NCI-H1436 (cell line): ENCODE measurements at regions not wholly inside any gene's neighbourhood (a gene's known extent, or its start where the extent isn't known, plus 50 kb on each side); places are given as distances from the start of the nearest gene placed in this dataset.
"Not testable (repeated sequence)": the region's sequence is repeated elsewhere in the genome, so short reads cannot be mapped to it uniquely, and the experiment has no call there.

Experiments used
- DNase-seq: peaks from one replicate; lab custom pipeline; 2025; lab: John Stamatoyannopoulos, UW

- DNase-seq, result no peak
These were observed 187.6 kb upstream of the TNC start for GRCh38 chr9:115305543-115305942.

DNA sequence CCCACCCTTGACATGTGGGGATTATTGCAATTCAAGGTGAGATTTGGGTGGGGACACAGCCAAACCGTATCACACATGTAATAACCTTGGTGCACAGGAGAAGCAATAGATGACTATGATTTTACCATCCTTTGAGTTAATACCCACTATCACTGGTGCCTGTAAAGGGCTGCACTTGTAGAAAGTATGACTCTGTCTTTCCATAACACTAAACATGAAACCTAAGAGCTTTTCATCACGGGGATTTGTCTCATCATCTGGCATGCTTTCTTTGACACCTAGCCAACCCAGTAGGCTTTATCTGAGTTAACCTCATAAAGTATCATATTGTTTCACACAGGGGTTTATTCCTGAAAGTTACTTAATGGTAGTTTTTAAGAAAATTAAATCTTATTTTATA is 188.9 kb upstream of the TNC start:
- no peak for DNase-seq

GRCh38 chr9:115313545-115313944 is 195.6 kb upstream of the TNC start:
- no peak for DNase-seq

- DNase-seq, result no peak
These were observed 208.5 kb upstream of the TNC start for GRCh38 chr9:115326461-115326860.

- no peak for DNase-seq
These were observed 209.6 kb upstream of the TNC start for GRCh38 chr9:115327436-115328122.

GRCh38 chr9:115328228-115328627 is 210.3 kb upstream of the TNC start:
- DNase-seq, result no peak

GRCh38 chr9:115328677-115329076 is 210.7 kb upstream of the TNC start:
- no peak for DNase-seq

- DNase-seq, result no peak
These were observed 215.5 kb upstream of the TNC start for GRCh38 chr9:115333277-115334070.

DNA sequence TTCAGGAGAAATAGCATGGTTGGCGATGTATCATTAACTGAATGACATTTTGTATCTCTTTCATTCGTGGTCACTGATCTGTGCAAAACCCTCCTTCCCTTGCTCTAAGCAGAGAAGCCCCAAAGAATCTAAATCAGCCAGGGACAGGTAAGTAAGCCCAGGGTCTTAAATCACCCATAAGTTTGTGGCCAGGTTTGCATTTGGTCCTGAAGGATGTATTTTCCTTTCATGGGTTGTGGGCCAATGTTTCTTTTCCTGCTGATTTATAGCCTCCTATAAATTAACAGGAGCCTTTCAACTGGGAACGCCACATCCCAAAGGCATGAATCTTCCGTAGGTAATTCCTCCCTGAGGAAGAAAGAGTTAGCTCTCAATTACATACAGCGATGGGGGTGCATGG is 217.5 kb upstream of the TNC start:
- DNase-seq, result no peak

DNA sequence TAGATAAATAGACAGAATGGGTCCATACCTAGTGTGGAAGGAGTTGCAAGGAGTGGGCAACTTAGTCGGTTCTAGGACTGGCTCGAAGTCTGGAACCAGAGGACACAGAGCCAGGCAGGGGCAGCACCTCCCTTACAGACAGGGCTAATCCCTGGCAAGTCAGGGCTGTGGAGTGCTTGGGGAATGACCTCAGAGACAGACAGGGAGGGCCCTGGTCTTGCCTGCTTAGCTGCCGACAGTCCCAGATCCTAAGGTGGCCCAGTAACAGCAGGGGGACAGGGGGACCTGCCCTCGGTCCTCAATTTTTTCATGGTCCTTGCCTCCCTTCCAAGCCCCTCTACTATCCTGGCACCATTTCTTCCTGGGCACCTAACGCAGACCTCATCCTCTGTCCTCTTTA is 222.4 kb upstream of the TNC start:
- no peak for DNase-seq

GRCh38 chr9:115341426-115341825 is 223.5 kb upstream of the TNC start:
- no peak for DNase-seq

GRCh38 chr9:115347776-115348175 is 229.8 kb upstream of the TNC start:
- not testable (repeated sequence) for DNase-seq

GRCh38 chr9:115348936-115349335 is 231.0 kb upstream of the TNC start:
- DNase-seq, result not testable (repeated sequence)

DNA sequence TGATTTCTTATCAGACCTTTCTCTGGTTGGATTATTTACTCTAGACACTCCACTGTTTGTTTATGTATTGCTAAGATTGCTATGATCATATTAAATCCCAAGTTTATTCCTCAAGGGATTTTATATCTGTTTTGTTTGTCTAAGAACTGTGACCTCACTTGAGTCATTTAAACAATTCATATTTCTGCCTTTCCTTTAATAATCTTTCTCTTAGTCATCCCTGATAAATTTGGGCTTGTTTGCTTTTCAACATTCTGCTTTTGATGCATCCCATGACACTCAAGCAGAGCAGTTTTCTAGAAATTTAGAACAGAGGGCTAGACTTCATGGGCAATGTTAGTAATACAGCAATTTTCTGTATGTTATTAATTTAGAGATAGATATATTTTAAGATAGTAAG is 231.6 kb upstream of the TNC start:
- DNase-seq, result no peak

DNA sequence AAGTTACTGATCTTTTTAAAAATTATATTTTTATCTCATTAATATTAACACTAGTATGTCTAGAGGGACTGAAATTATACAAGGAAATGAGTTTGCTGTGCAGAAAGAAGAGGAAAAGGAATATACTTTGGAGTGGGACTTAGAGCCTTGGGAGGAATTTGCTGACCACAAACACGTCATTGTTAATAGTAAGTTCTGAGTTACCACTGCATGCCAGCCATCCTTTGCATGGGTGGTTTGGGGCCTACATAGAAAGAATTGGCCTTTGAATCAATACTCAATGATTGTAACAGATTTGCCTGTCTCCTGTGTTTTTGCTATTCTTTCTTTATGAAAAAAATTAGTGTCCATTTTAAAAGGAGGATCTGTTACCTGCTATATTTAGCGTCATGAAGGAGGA is 232.6 kb upstream of the TNC start:
- no peak for DNase-seq

DNA sequence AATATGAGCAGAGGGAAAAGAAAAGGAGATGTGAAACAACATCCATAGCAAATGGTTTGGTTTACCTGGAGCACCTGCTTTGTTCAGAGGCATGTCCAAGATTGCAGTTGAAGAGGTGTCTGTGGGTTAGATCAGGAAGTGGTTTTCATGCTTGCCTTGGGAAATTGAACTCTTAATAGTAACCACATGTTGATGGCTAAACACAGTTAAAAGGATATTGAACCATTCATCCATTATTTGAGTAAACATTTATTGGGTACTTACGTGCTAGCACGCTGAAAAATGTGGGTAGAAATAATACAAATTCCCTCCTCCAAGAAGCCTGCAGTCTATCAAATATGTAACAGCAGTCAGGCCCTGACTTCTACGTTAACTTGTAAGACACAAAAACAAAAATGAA is 235.7 kb upstream of the TNC start:
- no peak for DNase-seq

DNA sequence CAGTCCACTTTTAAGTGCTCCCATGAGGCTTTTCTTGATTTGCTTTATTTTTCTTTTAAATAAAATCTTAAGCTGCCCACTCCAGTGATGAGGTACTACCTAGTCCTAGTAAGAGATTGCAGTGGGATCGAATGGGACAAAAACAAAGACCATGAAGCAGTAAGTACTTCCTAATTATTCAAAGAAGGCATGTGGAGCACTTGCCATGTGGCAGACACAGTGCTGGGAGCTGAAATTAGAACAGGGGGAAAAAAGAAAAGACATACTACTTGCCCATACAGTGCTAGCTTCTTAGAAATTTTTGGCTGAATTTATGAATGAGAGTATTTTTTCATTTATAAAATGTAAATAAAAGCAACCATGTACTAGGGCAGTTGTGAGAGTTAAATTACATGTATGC is 239.9 kb upstream of the TNC start:
- DNase-seq, result no peak

- DNase-seq, result no peak
These were observed 241.2 kb upstream of the TNC start for GRCh38 chr9:115359017-115359780.

GRCh38 chr9:115360122-115360521 is 242.2 kb upstream of the TNC start:
- DNase-seq, result no peak

- DNase-seq, result no peak
These were observed 244.1 kb upstream of the TNC start for GRCh38 chr9:115362101-115362500.

DNA sequence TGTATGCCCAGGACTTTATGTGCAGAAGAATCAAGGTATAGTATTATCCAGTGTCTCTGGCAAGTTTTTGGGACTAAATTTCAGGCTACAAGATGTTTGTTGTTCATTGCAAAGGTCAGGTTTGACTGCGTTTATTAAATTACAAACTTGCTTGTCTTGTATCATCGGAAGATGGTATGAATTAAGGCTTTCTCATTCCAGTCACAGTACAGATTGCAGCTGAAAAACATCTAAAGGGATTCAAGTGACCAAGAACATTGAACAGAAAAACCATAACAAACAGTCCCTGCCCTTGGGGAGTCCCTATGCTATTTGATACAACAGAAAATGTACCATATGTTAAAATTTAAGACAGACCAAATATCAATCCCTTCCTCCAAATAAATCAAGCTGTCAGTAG is 244.7 kb upstream of the TNC start:
- DNase-seq, result no peak

DNA sequence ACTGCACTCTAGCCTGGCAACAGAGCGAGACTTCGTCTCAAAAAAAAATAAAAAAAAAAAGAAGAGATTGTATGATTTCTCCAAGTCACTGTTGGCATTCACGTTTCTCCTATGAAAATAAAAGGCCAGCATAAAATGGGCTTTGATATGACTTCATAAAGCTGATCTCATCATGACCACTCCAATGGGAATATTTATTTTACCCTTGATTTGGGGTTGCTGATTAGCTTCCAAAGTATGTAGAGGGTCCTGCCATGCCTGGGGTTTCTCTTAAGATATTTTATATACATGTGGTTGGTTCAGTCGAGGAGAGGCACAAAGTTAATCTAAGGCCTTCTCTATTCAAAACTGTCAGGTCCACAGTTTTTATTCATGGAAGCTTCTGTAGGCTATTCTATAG is 247.0 kb upstream of the TNC start:
- no peak for DNase-seq

- no peak for DNase-seq
These were observed 249.4 kb upstream of the TNC start for GRCh38 chr9:115367321-115367720.
